ENCODE measurements at regions not wholly inside any gene's neighbourhood (a gene's known extent, or its start where the extent isn't known, plus 50 kb on each side); places are given as distances from the start of the nearest gene placed in this dataset.

DNA sequence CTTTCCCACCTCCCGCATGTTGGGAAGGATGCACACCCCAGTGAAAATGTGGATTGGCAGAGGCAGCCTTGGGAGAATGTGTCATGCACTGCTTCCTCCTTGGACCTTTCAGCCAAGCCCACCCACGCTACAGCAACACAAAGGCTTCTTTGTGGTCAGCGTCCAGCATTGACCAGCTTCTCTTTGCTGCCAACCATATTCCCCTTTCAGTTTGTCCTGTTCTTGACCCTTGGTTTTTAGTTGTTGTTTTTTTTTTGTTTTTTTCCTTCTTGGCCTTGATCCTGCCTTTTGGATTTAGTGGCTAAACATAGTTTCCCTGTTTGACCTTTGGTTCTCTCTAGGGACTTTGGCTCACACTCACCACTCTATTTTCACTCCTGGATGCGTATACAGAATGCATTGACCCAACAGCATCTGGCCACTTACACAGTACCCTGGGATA is 573.6 kb downstream of the INSC start:
- Mint-ChIP-seq H3K27me3 (ENCODE audit: low read depth) (peaks cover 8% of the 10 kb centered on the region), H3K9me3 (peaks cover 4 to 6% of the 10 kb centered on the region in 2 experiments; a peak in 3 of 5 replicates), H3K4me1 (peaks cover 12 to 13% of the 10 kb centered on the region in 2 experiments), H3K36me3 (ENCODE audit: insufficient read depth in 1 of 3, low read depth in 3 of 3) (peaks cover 2 to 10% (median 2%) of the 10 kb centered on the region in 3 experiments; a peak in 5 of 7 replicates), H3K27ac (no peak overlapping the region), H3K4me3 (no peak overlapping the region)
- no peak overlapping the region for H2BK120ac ChIP-seq (ENCODE audit: low read depth, low read length, poor library complexity, severe bottlenecking)
- no peak overlapping the region for H4K91ac ChIP-seq (ENCODE audit: insufficient read length, low read depth, low read length)
- H3K4me2 ChIP-seq (ENCODE audit: insufficient read depth, insufficient read length, low read length), result no peak overlapping the region
- no peak overlapping the region for H3K23ac ChIP-seq (ENCODE audit: insufficient read length, low read depth, low read length)
- no peaks in the 10 kb centered on the region for H3K9me3 ChIP-seq (ENCODE audit: control insufficient read depth, low read depth, low read length)
- TF ChIP-seq, protein P1, sequence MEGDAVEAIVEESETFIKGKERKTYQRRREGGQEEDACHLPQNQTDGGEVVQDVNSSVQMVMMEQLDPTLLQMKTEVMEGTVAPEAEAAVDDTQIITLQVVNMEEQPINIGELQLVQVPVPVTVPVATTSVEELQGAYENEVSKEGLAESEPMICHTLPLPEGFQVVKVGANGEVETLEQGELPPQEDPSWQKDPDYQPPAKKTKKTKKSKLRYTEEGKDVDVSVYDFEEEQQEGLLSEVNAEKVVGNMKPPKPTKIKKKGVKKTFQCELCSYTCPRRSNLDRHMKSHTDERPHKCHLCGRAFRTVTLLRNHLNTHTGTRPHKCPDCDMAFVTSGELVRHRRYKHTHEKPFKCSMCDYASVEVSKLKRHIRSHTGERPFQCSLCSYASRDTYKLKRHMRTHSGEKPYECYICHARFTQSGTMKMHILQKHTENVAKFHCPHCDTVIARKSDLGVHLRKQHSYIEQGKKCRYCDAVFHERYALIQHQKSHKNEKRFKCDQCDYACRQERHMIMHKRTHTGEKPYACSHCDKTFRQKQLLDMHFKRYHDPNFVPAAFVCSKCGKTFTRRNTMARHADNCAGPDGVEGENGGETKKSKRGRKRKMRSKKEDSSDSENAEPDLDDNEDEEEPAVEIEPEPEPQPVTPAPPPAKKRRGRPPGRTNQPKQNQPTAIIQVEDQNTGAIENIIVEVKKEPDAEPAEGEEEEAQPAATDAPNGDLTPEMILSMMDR (conservative IDR thresholded peaks at IDR 0.05), result no peak
- WGBS (ENCODE audit: extremely low coverage, insufficient read length, low lambda C conversion rate), result no CpG with 5 or more reads among the region's 4 CpGs
- no peak overlapping the region for H3K18ac ChIP-seq (ENCODE audit: insufficient read length, low read depth, low read length)
- no peak overlapping the region for H3T11ph ChIP-seq (ENCODE audit: low read length)
- H4K5ac ChIP-seq (ENCODE audit: insufficient read length, low read depth, low read length), result no peak overlapping the region
- no peak overlapping the region for H2BK5ac ChIP-seq (ENCODE audit: insufficient read length, low read length)
- H2BK20ac ChIP-seq (ENCODE audit: low read depth, low read length, poor library complexity, severe bottlenecking), result no peak overlapping the region
- H2AFZ ChIP-seq (ENCODE audit: low read length), result no peak overlapping the region
- no peak overlapping the region for H3K27ac ChIP-seq (ENCODE audit: insufficient read length, low read depth, low read length)
- no peaks in the 10 kb centered on the region for H3K79me1 ChIP-seq (ENCODE audit: insufficient read depth, low read depth, low read length, poor library complexity, severe bottlenecking)
- no peaks in the 10 kb centered on the region for H4K20me1 ChIP-seq (ENCODE audit: control insufficient read depth, insufficient read depth, insufficient read length)
- H2BK15ac ChIP-seq (ENCODE audit: low read depth, low read length), result no peak overlapping the region
- no peak overlapping the region for H3K4ac ChIP-seq (ENCODE audit: low read depth, low read length)
- H3K4me1 ChIP-seq (ENCODE audit: insufficient read depth, low read length), result no peaks in the 10 kb centered on the region
- no peak overlapping the region for H3K9ac ChIP-seq (ENCODE audit: extremely low read depth, insufficient read length, low read length)
- DNase-seq, result no peak
- no peak overlapping the region for H2AK5ac ChIP-seq (ENCODE audit: insufficient read length, low read length)
- no peak overlapping the region for H2BK12ac ChIP-seq (ENCODE audit: insufficient read length, low read depth, low read length)
- H3K79me2 ChIP-seq (ENCODE audit: insufficient read depth, low read length), result no peaks in the 10 kb centered on the region
- H3K14ac ChIP-seq (ENCODE audit: insufficient read depth, low read length), result no peak overlapping the region; the same call in 1 of the 2 replicates
- H4K8ac ChIP-seq (replicated peaks; ENCODE audit: insufficient read length, low read depth, low read length), result no peak overlapping the region
- no peaks in the 10 kb centered on the region for H3K27me3 ChIP-seq (ENCODE audit: insufficient read depth, low read length)
- no peak overlapping the region for H3K56ac ChIP-seq (ENCODE audit: insufficient read length, low read depth, low read length)
- H3K23me2 ChIP-seq (ENCODE audit: insufficient read length, low read depth, low read length, poor library complexity, severe bottlenecking), result no peaks in the 10 kb centered on the region

Data from H9 (cell line).